ENCODE measurements at regions not wholly inside any gene's neighbourhood (a gene's known extent, or its start where the extent isn't known, plus 50 kb on each side); places are given as distances from the start of the nearest gene placed in this dataset.

DNA sequence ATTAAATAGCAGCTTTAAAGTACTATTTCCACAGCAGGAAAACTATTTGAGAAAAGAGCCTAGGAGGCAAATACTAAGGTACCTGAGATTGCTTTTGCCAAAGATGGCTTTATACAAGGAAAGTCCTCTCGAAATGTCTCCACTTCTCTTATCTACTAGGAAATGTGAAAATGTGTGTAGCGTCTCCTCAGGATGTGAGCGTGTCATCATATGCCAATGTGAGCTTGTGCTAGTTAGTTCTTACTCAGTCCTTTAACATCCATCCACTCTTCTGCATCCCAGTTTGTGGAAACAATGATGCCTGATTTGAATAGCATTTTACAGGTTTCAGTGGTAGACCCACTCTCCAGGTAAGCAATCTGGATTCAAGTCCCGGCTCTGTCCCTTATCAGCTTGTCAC lies 421.0 kb downstream of the DYNC2H1 start:
- DNase-seq, result no peak

DNA sequence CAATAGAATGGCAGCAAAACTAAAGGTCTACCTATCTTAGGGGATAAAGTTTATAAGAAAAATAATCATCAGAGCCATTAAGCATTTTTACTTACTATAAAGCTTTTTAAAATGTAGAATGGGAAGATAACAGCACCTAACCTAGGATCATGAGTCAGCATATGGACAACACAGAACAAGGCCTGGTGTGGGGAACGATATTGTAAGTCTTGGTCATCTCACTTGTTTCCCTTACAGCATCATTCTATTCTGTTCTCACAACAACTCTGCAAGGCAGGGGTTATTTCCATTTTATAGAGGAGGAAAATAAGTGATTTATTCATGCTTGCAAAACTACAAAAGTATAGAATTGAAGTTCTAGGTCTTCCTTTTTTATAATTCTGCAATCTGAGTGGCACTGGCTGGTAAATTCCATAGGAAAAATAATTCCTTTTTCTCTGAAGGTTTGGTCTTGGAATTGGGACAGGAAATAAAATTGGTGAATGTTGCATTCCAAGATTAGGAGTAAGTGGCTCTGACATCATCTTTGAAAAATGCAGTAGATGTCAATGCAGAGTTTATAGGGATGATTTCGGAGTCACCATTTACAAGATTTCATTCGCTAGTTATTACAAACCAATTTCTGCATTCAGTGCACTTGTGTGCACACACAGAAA lies 423.0 kb downstream of the DYNC2H1 start:
- no peak for DNase-seq

DNA sequence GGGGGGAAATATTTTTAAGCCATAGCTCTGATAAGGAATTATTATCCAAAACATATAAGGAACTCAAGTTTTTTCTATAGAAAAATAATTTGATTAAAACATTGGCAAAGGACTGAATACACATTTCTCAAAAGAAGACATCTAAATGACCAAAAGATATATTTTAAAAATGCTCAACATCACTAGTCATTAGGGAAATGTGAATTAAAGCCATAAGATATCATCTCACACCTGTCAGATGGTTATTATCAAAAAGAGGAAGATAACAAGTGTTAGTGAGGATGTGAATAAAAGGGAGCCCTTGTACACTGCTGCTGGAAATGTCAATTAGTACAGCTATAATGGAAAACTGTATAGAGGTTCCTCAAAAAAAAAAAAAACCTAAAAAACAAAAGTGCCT lies 425.0 kb downstream of the DYNC2H1 start:
- DNase-seq, result no peak

DNA sequence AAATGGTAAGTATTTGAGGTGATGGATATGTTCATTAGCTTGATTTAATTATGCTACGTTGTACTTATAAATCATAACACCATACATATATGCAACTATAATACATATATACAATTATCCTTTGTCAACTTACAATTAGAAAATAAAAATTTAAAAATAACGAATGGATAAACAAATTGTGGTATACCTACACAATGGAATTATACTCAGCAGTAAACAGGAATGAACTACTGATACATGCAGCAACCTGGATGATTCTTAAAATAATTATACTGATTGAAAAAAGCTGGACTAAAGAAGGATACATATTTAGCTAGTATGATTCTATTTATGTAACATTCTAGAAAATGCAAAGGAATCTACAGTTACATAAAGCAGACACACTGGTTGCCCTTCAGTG lies 425.7 kb downstream of the DYNC2H1 start:
- no peak for DNase-seq

DNA sequence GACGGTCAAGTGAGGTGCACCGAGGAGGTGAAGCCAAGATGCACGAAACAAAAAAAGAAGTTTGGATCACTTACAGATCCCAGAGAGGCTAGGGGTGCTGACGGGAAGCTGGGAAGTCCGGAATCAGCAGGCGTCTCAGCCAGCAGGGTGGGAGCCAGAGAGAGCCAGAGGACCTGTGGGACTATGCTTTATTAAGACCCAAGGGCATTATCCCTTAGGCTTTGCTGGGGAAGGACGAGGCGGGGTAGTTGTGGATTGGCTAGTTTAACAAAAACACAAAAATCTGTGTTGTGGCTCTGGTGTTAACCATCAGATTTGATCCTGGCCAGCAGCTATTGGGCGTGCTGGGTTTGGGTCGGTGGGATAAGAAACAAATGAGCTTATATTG lies 427.1 kb downstream of the DYNC2H1 start:
- DNase-seq, result no peak

DNA sequence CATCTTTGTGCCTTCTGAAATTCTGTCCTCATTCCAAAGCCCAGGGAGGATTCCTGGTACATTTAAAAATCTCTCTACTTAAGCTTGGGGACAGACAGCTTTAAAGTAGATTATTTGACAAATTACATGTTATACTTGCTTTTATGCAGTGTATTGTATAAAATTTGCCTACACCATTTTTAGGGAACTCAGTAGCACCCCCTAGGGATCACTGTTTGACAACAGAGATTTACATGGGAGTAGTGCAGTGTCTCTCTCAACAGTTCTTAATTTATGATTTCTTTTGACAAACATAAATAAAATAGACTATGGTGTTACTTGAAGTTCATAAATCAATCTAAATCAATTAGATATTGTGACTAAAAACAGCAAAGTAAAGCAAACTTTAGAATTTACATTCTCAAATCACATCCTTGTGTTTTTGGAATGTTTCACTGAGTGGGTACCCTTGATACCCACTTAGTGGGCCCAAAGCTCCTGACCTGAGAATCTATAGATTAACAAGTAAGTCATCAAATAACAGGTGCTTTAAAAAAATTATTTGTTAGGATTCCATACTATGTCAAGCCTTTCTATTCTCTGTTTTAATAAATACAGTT lies 428.8 kb downstream of the DYNC2H1 start:
- DNase-seq, result no peak

DNA sequence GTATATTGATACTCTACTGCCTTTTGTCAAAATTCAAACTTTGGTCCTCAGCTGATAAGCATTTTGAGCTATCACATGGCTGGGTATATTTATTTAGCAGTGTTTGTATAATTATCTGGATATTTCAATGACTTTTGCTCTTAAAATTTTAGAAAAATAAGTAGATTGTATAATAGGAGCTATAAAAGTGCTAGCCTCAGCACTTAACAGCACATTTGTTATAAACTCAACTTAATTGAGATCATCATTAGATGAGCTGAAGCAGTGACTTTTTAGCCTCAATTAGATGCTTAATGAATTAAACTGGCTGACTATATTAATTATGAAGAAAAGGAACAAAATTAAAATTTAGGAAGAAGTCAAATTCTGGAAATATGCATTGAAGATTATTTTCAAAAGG lies 429.9 kb downstream of the DYNC2H1 start:
- DNase-seq, result no peak

DNA sequence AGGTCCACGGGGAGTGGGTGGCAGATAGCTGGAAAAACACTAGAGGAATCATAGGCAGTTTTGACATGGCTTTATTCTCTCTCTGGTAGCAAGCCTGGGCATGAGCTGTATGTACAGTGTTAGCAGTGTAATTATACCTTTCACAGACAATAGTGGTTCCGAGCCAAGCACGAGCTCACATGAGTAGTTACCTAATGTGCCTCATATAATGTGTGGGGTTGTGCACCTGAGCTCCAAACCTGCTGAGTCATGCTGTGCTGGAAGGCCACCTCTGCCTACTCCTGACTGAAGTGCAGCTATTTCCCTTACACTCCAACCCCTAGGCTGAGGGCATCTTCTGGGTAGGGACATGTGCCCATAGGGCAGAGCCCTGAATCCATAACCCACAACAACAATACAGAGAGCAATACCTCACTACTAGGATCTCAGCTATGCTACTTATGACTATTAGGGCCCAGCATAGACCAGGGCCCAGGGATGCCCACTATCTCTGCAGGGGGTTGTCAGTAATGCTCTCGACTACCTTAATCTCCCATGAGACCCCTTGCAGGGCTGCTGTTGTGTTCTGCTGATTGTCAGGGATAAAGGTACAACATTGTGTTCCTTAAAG lies 432.1 kb downstream of the DYNC2H1 start:
- DNase-seq, result no peak

DNA sequence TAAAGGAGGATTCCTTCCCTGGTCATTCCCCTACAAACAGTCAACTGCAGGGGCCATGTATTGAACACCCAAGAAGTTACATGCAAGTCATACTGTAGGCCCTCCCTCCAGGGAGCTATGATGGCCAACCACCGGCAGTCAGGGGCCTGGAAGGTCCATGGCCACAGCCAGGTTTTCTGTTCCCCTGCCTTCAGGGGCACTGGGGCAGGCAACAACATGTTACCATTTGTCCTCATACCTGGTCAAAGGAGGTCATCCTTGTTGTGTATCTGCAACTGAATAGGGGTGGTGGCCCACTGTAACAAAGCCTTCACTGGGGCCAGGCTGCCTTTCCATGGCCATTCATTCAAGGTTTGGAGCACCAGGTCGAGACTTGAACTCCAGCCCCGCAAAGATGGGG lies 433.6 kb downstream of the DYNC2H1 start:
- DNase-seq, result no peak

DNA sequence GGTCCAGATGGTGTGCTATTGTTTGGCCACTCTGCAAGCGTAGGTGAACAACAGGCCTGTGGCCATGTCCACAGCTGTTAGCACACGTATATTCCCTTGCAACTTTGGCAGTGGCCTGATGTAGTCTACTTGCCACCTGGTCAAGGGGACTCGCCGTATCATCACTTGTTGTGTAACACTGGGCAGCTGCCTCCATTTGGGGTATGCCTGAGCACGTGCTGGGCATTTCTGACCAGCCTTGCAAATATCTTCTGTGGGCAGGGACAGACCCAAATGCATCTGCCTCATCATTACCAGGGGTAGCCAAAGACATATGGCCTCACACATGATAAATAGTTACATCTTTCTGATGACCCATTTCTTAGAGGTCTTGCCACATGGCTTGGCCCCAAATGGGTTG lies 434.2 kb downstream of the DYNC2H1 start:
- no peak for DNase-seq

DNA sequence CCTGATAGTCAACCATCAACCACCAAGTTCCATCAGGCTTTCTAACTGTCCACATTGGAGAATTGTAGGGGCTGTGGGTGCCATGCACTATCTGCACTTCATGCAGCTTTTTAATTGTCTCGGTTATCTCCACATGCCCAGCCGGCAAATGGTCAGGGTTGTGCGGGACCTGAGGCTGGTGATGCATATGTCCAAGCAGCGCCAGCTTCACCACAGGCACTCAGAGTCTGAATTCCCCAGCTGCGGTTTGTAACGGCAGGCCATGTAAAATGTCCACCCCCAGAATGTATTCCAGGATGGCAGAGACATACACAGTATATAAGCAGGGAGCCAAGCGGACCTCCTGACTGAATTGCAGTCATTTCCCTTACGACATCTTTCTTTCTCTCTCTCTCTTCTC lies 435.6 kb downstream of the DYNC2H1 start:
- DNase-seq, result no peak

DNA sequence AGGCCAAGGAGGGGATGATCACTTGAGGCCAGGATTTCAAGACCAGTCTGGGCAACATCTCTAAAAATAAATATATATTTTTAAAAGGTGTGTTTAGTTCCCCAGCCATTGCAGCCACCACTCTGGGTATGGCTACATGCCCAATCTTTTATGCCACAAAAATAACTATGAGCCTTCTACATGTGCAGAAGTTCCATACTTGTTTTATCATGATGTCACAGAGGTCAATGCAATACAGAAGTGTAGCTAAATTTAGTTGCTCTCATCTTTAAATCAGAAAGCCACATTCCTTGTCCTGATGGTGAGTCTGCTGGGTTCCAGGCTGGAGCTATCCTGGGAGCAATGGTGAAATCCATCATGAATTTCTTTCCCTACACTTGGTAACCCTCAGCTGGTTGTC lies 436.3 kb downstream of the DYNC2H1 start:
- DNase-seq, result no peak

DNA sequence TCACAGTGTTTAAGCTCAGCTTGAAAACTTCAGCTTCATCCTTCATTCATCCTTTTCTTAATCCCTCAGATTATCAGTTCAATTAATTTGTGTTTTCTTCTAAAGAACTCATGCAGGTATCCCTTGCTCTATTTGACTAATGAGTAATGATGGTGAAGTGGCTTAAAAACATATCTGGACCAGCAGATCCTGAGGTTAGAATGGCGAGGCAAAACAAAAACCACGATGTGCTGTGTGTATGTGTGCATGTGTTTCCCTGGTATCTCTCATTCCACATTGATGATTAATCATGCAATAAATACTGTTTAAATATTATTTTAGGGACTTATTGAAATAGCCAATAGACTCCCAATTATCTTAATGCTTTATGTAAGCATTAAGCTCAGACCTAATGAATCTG lies 437.0 kb downstream of the DYNC2H1 start:
- DNase-seq, result no peak

DNA sequence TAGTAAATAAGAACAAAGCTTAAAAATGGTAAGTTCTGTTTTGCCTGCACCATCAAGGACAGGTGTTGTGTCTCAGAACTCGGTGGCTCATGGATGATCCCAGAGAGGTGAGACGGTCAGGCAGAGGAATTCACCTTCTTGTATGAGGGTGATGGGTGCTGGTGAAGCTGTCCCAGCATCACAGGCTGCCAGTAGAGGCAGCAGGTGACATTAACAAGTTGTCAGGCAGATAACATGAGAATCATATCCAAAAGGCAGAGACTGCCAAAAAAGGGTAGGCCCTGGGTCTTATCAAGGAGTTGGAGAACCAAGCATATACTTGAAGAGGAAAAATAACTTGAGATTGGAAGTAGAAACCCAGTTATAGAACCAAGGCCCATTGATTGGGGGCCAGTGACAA lies 437.8 kb downstream of the DYNC2H1 start:
- no peak for DNase-seq

DNA sequence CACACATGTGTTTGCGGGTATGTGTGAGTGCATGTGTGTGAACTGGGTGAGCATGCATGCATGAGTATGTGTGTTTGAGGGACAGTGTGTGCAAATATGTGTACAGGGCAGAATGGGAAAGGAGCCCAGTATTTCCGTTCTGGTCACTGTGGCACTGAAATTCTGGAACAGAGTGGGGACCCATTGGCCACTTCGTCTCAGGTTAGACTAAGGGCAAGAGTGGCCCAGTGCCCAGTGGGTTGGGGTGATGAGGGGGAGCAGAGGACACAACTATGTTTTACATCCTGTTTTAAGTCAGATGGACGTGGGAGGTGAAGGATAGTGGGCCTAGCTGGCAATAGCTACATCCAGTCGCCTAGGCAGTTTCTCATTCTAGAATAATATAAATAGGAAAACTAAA lies 438.5 kb downstream of the DYNC2H1 start:
- DNase-seq, result no peak

DNA sequence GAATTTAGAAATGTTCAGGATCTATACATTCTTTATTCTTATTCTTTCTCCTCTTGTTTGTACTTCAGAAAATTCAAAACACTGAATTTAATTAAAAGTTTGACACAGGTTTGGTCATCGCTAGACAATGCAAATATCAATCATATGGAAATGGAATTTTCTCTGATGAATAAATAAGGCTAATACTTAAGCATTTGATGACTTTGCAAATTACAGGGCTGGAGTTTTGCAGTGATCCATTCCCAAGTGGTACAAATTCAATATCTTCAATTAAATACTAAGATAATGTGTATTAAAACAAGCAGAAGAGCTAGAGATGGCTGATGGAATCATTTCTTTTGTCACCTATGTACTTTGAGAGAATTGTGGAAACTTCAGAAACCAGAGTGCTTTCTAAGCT lies 439.6 kb downstream of the DYNC2H1 start:
- DNase-seq, result no peak

DNA sequence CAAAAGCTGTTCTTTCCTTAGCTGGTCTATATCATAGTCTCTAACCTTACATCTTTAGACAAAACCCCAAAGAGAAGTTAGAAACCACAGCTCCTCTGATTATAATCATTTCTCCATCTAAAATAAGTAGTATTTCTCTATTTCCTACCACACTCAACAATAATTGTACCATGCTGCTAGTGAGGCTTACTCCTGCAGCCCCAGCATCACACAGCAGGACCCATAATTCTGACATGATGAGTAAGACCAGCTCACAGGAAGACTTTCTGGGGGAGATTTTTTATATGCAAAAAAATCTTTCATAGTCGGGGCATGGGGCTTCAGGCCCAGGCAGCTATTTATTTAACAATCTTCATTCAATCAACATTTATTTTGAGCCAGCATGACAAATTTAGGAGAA lies 441.6 kb downstream of the DYNC2H1 start:
- no peak for DNase-seq

DNA sequence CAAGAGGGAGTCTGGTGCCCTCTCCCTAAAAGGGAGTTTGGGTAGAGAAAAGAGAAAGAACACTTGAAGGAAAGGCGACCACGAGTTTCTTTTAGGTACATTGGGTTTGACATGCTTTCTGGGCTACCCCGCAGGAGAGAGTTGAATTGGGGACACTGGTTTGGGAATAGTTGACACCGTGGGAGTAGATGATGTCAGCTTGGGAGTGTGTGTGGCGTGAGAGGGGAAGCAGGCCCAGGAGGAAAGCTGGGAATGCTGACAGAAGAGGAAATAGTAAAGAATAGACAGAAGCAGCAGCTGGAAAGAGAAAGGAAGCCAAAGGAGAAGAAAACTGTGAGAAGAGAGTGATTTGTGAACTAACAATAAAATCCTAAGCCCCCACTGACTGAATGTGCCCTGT lies 442.9 kb downstream of the DYNC2H1 start:
- no peak for DNase-seq

DNA sequence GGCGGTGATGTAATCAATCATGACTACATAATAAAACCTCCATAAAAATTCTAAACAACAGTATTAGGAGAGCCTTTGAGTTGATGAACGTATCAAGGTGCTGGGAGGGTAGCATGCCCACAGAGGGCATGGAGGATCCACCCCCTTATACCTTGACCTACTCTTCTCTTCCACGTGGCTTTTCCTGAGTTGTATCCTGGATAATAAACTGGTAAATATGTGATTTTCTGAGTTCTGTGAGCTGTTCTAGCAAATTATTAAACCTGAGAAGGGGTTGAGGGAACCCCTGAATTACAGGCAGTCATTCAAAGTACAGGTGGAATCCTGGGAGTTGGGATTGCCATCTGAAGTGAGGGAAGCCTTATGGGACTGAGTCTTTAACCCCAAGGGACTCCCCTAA lies 446.9 kb downstream of the DYNC2H1 start:
- no peak for DNase-seq

DNA sequence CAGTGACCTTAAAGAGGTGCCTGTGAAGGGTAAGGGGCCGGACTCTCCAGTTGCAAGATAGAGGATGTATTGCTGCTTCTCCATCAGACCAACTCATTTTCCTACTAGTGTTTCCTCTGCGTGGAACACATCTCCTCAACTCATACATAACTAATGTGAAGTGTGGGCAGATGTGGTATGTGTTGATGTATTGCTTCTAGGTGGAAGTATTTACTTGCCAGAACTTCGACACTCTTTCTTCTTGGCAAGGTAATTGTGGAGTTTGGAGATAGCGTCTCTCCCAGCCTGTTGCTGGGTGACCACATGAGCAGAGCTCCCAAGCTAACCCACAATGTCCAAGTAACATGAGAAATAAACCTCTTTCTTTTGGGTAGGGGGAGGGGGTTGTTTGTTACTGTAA lies 456.9 kb downstream of the DYNC2H1 start:
- DNase-seq, result no peak

DNA sequence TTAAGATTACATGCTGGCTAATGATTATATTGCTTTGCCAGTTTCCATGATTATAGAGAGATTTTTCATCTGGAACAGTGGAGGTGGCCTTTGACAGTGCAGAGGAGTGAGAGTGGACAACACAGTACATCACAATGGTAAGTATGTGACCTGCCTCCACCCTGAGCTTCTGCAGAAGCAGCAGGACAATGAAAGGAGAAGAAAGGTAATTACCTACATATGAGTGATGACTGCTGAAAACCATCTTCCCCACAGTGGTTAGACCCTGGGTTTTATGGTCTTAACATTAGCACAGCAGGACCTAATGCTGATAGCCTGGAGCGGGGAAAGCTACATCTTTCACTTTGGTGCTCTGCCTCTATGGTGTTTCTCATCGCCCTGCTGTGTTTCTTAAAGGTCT lies 454.7 kb upstream of the DDI1 start:
- DNase-seq, result no peak

DNA sequence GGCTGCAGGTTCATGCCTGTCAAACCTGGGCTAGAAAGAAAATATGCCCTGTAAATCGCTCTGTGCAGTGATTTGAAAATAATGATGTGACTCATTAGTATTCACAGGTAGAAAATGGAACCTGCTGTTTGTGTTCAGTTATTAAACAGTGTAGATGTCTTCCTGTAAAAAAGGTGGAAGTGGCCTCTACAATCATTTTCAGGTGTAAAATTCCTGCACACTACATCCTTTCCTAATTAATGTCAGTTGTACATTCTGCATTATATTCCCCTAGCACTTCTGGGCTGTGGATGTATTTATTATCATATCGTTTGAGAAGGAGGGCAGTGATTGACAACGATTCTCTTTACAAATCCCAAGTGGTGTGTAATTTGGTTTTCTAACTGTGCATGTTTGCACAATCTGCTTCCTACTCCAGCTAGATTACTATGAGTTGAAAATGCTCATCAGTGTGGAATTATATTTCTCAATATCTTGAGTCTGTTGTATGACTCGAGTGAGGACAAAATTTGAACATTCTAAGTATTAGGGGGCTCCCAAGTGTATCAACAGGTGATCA lies 454.0 kb upstream of the DDI1 start:
- no peak for DNase-seq

DNA sequence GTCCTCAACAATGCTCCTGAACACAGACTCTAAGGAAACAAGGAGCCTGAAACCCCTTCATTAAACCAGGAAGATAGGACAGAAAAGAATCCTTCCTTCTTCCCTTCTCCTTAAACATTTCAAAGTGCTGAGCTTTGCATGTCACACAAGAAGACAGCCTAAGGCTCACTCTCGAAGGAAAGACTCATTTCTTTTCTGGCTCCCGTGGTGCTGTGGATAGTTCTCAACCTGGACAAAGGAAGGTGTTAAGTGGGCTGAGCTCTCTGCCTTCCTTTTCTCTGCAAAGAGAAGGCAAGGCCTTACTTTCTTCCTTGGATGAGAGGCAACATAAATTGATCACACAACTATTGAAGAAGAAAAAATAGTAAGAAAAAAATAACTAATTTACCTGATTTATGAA lies 452.4 kb upstream of the DDI1 start:
- no peak for DNase-seq

DNA sequence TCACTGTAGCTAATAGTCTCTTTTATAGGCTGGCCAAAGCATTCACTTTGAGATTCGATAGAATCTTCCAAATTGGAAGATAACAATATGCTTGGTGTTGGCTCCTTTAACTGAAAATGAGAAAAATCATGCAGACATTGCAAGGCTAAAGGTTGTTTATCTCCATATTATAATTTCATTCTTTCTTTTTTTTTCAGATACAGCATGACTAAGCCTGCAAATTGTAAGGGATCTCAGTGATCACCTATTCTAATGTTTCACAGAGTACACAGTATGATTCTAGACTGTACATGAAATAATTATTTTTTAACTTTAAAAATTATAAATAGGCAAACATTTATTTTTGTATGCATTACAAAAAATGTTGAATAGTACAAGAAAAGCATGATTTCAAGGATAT lies 451.7 kb upstream of the DDI1 start:
- no peak for DNase-seq

DNA sequence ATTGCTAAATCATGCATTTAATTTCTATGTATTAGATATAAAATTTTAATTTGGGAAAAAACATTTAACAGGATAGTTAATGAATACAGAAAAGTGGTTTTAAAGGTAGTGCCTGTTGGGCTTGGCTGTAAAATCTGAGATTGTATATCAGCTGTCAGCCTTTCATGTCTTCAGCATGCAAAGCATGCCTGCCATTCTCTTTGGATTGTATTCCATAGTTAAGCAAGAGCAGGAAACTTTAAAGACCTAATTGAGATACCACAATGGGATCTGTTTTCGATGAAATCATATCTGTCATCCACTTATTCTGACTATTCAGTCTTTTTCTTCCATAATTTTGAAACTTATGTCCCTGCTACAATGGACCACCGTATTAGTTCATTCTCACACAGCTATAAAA lies 451.0 kb upstream of the DDI1 start:
- no peak for DNase-seq
